CD4-positive, alpha-beta T cell treated with Interleukin-6 for 4 hours (primary cell): ENCODE measurements at regions not wholly inside any gene's neighbourhood (a gene's known extent, or its start where the extent isn't known, plus 50 kb on each side); places are given as distances from the start of the nearest gene placed in this dataset.

Experiments used
- DNase-seq: peaks from one replicate; pipeline ENCODE4 v3.0.0-alpha.2; 2020; ENCODE audit warnings: mixed read lengths

- DNase-seq, result no peak
Measured at GRCh38 chr1:147463022-147463421, 78.3 kb upstream of the BCL9 start.

GRCh38 chr1:147466543-147466942, 74.8 kb upstream of the BCL9 start:
- no peak for DNase-seq

GRCh38 chr1:147470079-147470478, 71.2 kb upstream of the BCL9 start:
- DNase-seq, result no peak

GRCh38 chr1:147472489-147472888, 68.8 kb upstream of the BCL9 start:
- no peak for DNase-seq

- DNase-seq, result no peak
Measured at GRCh38 chr1:147472966-147473732, 68.2 kb upstream of the BCL9 start.

GRCh38 chr1:147473733-147474049, 67.6 kb upstream of the BCL9 start:
- DNase-seq, result no peak

GRCh38 chr1:147475488-147475887, 65.8 kb upstream of the BCL9 start:
- DNase-seq, result no peak

GRCh38 chr1:147478521-147478920, 62.8 kb upstream of the BCL9 start:
- DNase-seq, result no peak

GRCh38 chr1:147479864-147480564, 61.3 kb upstream of the BCL9 start:
- DNase-seq, result no peak

GRCh38 chr1:147480565-147480935, 60.8 kb upstream of the BCL9 start:
- no peak for DNase-seq

GRCh38 chr1:147486876-147487656, 54.2 kb upstream of the BCL9 start:
- no peak for DNase-seq

- DNase-seq, result no peak
Measured at GRCh38 chr1:147491098-147491497, 50.2 kb upstream of the BCL9 start.
